Heart right ventricle (tissue), 16 donors: ENCODE measurements at regions not wholly inside any gene's neighbourhood (a gene's known extent, or its start where the extent isn't known, plus 50 kb on each side); places are given as distances from the start of the nearest gene placed in this dataset.
A peak's percentile ranks its signal among the peaks of the same experiment; 100 is the strongest.

Experiments
- ATAC-seq, 8 donors: fragments of 200-7000 bp; cut with Tn5 transposase; one replicate each; pipeline ENCODE4 v1.9.1; 2020; ENCODE audit warnings: mild to moderate bottlenecking in 8 of 8, moderate library complexity in 8 of 8, moderate number of reproducible peaks in 1 of 8
- DNase-seq, 2 donors: peaks; one replicate each; pipeline ENCODE4 v3.0.0-alpha.2; 2020
- H3K27ac ChIP-seq, 10 donors: fragments of 200-600 bp; sonication (generic) in 2 of 10; one replicate each; pipeline versions ENCODE4 v1.5.0 to v1.8.0; 2020 to 2022; ENCODE audit warnings: mild to moderate bottlenecking in 3 of 10
- H3K27me3 ChIP-seq, 7 donors: fragments of 200-600 bp; one replicate each; pipeline ENCODE4 v1.8.0; 2021 to 2022; ENCODE audit warnings: mild to moderate bottlenecking in 2 of 7
- H3K36me3 ChIP-seq, 9 donors: fragments of 200-600 bp; sonication (generic) in 1 of 9; one replicate each; pipeline versions ENCODE4 v1.5.0 to v1.8.0; 2020 to 2022; ENCODE audit warnings: mild to moderate bottlenecking in 2 of 9
- H3K4me1 ChIP-seq, 9 donors: fragments of 200-600 bp; sonication (generic) in 1 of 9; one replicate each; pipeline versions ENCODE4 v1.5.0 to v1.8.0; 2020 to 2022; ENCODE audit warnings: mild to moderate bottlenecking in 4 of 9
- H3K4me3 ChIP-seq, 10 donors: fragments of 200-600 bp; sonication (generic) in 2 of 10; one replicate each; pipeline versions ENCODE4 v1.5.0 to v1.8.0; 2020 to 2022; ENCODE audit warnings: mild to moderate bottlenecking in 7 of 10, moderate library complexity in 2 of 10
- H3K9me3 ChIP-seq, 11 donors: fragments of 200-600 bp in 10 of 11; sonication (generic) in 2 of 11; one replicate each; pipeline versions ENCODE4 v1.5.0 to v1.8.0; 2013 to 2022; ENCODE audit warnings: mild to moderate bottlenecking in 2 of 11, control low read depth in 1 of 11, moderate library complexity in 1 of 11
- WGBS, 2 donors: extraction: QIAGEN DNeasy Blood & Tissue Kit; methylation state at CpG; one replicate each; pipeline ENCODE4 v1.1.7; 2013; ENCODE audit warnings: inconsistent platforms in 1 of 2; 5-methylcytosine and 5-hydroxymethylcytosine counted together
- intact Hi-C, 10 donors: fragments of 100-400 bp; cut with DNase I; formaldehyde crosslinking; loops; one replicate each; pipeline versions ENCODE4 v1.11.1 to v1.14.2; 2022
- TF ChIP-seq, protein P1 (sequence below), 9 donors: fragments of 200-600 bp; sonication (generic) in 2 of 9; IDR thresholded peaks; one replicate each; pipeline versions ENCODE4 v1.5.0 to v1.8.0; 2021 to 2022; ENCODE audit warnings: antibody characterized with exemption in 9 of 9, mild to moderate bottlenecking in 5 of 9, moderate library complexity in 1 of 9
- donor health status: Arrhythmogenic right ventricular cardiomyopathy.
- donor health status: ischemic (EF 13 %, LVEDD 7.1; RV severe dilation, severe dysfunction).
- donor health status: healthy with polysubstance abuse.
- donor health status: DM: no; HTN: yes; CAD: no.
- donor health status: DM: no; HTN: no; CAD: no.
- donor health status: ischemic (EF 25% LVEDD 6.9; RV normal size, moderate dysfunction).
- donor health status: ischemic (EF 25% LVEDD 5.7; RV mildly dilated, moderate dysfunction).
- donor health status: healthy.
- donor health status: DM: yes; HTN: yes; CAD: no.
- donor health status: Ischemic cardiomyopathy.
- donor health status: ischemic (EF 35%, LVEDD 5.7; RV mildly dilated, moderate dysfunction).
- donor health status: nonischemic (EF 11% LVEDD 7.7; RV severe dilation, severe dysfunction).
- donor health status: DM: yes; HTN: yes; CAD: no.
- donor health status: PGD.
- donor health status: ischemic (EF 29% LVEDD 5.4; RV normal size, mild dysfunction).
- donor health status: nonischemic (EF 23%, LVEDD 6.1; RV moderate dilation, normal function).

DNA sequence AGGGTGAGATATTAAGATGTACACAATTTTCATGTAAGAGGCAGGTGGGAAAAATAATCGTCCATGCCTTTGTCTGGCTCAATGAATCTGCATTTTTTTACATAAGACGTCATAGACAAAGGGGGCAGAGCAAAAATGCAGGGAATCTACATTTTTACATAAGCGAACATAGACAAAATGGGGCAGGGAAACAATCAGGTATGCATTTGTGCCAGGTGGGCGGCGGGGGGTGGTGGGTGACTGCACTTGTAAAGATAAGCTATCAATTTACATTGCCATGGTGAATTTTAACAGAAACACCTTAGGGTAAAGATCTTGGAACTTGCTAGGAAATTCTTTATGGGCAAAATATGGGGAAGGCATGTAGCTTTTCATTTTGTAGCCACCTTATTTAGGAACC lies 96.3 kb upstream of the CES5A start:
- H3K36me3 ChIP-seq, result no peaks in the 10 kb centered on the region
- no peaks in the 10 kb centered on the region for H3K27me3 ChIP-seq
- H3K27ac ChIP-seq, result no peak overlapping the region
- TF ChIP-seq, protein P1, sequence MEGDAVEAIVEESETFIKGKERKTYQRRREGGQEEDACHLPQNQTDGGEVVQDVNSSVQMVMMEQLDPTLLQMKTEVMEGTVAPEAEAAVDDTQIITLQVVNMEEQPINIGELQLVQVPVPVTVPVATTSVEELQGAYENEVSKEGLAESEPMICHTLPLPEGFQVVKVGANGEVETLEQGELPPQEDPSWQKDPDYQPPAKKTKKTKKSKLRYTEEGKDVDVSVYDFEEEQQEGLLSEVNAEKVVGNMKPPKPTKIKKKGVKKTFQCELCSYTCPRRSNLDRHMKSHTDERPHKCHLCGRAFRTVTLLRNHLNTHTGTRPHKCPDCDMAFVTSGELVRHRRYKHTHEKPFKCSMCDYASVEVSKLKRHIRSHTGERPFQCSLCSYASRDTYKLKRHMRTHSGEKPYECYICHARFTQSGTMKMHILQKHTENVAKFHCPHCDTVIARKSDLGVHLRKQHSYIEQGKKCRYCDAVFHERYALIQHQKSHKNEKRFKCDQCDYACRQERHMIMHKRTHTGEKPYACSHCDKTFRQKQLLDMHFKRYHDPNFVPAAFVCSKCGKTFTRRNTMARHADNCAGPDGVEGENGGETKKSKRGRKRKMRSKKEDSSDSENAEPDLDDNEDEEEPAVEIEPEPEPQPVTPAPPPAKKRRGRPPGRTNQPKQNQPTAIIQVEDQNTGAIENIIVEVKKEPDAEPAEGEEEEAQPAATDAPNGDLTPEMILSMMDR (IDR thresholded peaks at IDR 0.05), result no peak
- no peak overlapping the region for H3K4me3 ChIP-seq
- WGBS, 2 donors, result 70 to 75% methylated on average over 5 of the region's 5 CpGs
- ATAC-seq (no peak), DNase-seq (no peak)
- peaks cover 0 to 5% (median 0%) of the 10 kb centered on the region in 9 donors for H3K4me1 ChIP-seq
- no peaks in the 10 kb centered on the region for H3K9me3 ChIP-seq
- intact Hi-C loops, result no loop called here

DNA sequence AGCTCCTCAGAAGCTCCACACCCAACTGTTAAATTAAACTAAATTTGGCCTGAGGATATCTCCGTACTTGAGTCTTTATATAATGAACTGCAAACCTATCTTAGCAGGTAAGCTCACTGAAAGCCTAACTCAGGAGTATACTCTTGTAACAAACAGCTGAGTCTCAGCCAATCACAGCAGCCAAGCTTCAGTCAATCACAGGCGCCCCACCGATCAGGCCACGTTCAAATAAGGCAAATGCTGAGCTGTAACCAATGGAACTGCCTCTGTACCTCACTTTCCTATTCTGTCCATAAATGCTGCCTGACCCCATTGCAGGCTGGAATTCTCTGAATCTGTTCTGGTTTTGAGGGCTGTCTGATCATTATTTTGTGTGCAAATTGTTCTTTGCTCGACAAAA lies 93.0 kb upstream of the CES5A start:
- intact Hi-C loops, result no loop called here
- TF ChIP-seq, protein P1 (IDR thresholded peaks at IDR 0.05), result no peak
- no peak overlapping the region for H3K27ac ChIP-seq
- H3K36me3 ChIP-seq, result no peaks in the 10 kb centered on the region
- DNase-seq, result no peak
- ATAC-seq, result peak in 1 of 8 donors; percentile 39
- no peak overlapping the region for H3K4me3 ChIP-seq
- H3K9me3 ChIP-seq, result no peaks in the 10 kb centered on the region
- H3K27me3 ChIP-seq, result no peaks in the 10 kb centered on the region
- peaks cover 0 to 5% (median 0%) of the 10 kb centered on the region in 9 donors for H3K4me1 ChIP-seq
- 64 to 66% methylated on average over 5 of the region's 5 CpGs for WGBS, 2 donors

DNA sequence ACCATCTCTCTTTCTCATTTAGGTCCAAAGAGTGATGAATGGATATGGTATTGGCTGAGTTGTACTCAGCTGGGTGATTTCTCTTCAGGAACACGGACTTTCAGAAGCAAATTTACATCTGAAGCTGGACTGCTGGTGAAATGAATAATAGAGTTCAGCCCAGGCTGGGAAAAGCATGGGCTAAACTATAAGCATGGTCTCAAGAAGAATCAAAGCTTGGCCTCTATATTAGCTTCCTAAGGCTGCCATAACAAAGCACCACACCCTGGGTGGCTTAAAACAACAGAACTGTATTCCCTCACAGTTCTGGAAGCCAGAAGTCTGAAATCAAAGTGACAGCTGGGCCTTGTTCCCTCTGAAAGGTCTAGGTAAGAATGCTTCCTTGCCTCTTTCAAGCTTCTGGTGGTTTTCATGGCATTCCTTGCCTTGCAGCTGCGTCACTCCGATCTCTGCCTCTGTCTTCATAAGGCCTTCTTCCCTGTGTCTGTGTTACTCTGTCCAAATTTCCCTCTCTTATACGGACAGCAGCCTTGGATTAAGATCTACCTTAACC lies 89.8 kb upstream of the CES5A start:
- TF ChIP-seq, protein P1 (IDR thresholded peaks at IDR 0.05), result no peak
- Histone ChIP-seq H3K4me1 (peaks cover 0 to 5% (median 0%) of the 10 kb centered on the region in 9 donors), H3K9me3 (peaks cover 0 to 6% (median 0%) of the 10 kb centered on the region in 11 donors), H3K4me3 (no peak overlapping the region), H3K27ac (no peak overlapping the region), H3K36me3 (no peaks in the 10 kb centered on the region), H3K27me3 (no peaks in the 10 kb centered on the region)
- WGBS, 2 donors, result 63 to 86% methylated on average over 4 of the region's 4 CpGs
- intact Hi-C loops, result no loop called here
- DNase-seq (no peak), ATAC-seq (no peak)

DNA sequence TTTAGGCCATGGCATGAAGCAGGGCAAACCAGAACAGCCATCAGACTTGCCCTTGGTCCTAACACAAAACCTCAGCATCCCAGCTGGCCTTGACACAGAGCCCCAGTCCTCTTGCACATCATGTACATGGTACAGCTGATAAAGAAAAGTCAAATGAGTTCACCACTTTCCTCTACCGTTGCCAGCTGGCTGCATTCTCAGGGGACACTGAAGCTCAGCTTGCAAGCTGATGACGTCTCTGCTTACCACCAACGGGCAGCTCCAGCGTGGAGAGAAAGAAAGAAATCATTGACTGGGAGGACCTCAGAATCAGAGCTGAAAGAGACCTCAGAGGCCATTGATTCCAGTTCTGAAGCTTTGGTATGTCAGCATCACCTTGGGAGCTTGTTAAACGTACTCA lies 80.7 kb upstream of the CES5A start:
- peak; percentile 33 to 98 (median 94) for ATAC-seq
- WGBS, 2 donors, result 28 to 33% methylated on average over 5 of the region's 5 CpGs
- peak overlapping the region in 6 of 10 donors; percentile 36 to 75 (median 50) for H3K27ac ChIP-seq

More for the DNA sequence above, 80.7 kb upstream of the CES5A start:
- Histone ChIP-seq H3K36me3 (no peaks in the 10 kb centered on the region), H3K4me1 (peaks cover 0 to 13% (median 0%) of the 10 kb centered on the region in 9 donors), H3K27me3 (no peaks in the 10 kb centered on the region), H3K4me3 (no peak overlapping the region), H3K9me3 (peaks cover 0 to 6% (median 0%) of the 10 kb centered on the region in 11 donors)
- peak; percentile 67 to 69 for DNase-seq
- TF ChIP-seq, protein P1 (IDR thresholded peaks at IDR 0.05), result no peak
- intact Hi-C loops, result no loop called here
